SH-SY5Y (cell line): ENCODE measurements at regions not wholly inside any gene's neighbourhood (a gene's known extent, or its start where the extent isn't known, plus 50 kb on each side); places are given as distances from the start of the nearest gene placed in this dataset.
A peak's percentile ranks its signal among the peaks of the same experiment; 100 is the strongest.

Experiments used
- GATA2 ChIP-seq: IDR thresholded peaks from 2 replicates; pipeline ENCODE4 v1.6.1; 2011; ENCODE audit warnings: mild to moderate bottlenecking, low read depth, low read length
- GATA3 ChIP-seq: IDR thresholded peaks from 2 replicates; pipeline ENCODE4 v1.6.1; 2011; ENCODE audit warnings: low read depth, mild to moderate bottlenecking, low read length, moderate library complexity

DNA sequence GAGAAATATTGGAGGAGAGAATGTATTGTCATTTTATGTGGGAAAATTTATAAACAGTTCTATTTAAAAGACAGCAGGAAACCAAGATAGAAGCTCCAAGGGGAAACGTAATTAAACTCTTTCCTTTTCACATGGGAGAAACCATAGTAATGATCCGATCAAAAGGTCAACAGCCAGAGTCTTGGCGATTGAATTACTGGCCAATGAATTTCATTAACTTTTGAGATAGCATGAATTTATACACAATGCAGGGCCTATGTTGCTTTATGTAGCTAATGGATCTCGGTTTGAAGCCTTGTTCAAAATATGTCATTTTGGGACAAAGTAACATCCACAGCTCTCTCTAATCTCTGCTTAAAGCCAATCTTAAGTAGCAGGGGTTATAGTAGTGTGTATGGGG is 897.5 kb upstream of the NDST4 start:
- TF ChIP-seq GATA3 (no peak), GATA2 (no peak)

DNA sequence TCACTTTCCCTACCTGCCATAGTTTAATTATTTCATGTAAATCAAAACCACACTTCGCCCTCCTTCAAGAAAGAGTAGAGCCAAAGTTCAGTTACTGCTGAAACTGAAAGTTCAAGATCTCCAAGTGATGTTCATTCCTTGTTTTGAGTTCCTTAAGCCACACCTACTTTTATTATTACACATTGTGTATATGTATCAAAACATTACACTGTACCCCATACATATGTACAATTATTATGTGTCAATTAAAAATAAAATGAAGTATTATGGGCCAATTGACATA is 892.3 kb upstream of the NDST4 start:
- no peak for TF ChIP-seq GATA2
- no peak for TF ChIP-seq GATA3

DNA sequence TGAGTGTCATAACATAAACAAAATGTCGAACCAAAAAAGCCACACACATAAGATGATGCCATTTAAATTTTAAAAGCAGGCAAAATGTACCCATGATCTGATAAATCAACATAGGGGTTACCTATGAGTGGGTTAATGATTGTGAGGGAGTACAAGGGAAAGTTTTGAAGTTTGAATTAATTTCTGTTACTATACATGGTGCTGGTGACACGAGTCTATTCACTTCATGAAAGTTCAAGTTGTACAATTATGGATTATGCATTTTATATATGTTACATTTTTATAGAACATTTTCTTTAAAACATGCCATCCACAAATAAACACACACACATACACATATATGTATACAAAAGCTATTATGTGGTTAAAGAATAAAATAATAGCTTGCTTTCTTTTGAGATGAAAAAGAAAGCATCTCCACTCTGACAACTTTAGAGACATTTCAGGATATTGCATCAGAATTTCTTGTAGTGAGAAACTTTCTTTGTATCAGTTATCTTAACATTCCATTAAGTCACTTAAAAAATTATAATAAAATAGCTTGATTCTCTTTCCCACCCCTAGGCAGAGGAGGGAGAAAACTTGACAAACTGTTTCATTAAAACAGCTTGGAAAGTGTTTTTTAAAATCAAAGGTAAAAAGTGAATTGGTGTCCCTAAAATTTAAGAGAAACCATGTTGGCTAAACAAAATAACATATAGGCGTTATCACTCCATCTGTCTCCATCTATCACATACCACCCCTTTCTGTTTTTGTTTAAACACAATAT is 891.8 kb upstream of the NDST4 start:
- TF ChIP-seq GATA2 (no peak), GATA3 (no peak)

DNA sequence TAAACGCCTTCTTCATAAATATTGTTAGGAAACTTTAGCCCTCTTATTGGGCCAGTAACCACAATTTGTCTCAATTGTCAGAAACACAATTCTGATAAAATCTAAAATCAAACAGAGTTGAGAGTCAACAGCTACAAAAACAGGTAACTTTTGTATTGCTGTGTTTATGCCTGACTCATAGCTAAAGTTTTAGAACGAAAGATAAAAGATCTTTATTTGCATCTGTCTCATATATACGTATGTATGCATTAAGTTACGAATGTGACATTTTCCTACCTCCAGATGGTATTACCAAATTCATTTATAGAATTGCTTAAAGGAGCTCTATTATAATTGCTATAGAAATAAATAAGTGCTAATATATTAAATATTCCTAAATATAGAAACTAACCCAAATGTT is 887.9 kb upstream of the NDST4 start:
- TF ChIP-seq GATA3 (no peak), GATA2 (no peak)

DNA sequence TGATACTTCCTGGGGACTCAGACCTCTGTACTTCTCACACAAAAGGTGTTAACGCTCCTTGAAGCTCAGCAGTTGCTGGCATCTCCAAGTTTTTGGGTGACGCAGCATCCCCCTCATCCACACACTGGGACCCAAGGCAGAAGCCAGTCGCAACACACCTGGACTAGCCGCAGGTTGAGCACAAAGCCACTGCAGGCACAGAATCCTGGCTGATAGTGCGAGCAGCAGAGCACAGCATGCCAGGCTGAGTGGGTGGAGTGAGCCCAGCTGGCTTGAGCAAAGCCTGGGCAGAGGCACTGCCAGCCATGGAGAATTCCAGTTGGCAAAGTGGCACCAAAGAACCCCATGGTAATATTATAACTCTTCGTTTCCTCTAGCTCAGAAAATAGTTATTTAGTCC is 873.2 kb upstream of the NDST4 start:
- no peak for TF ChIP-seq GATA3
- TF ChIP-seq GATA2 = no peak

DNA sequence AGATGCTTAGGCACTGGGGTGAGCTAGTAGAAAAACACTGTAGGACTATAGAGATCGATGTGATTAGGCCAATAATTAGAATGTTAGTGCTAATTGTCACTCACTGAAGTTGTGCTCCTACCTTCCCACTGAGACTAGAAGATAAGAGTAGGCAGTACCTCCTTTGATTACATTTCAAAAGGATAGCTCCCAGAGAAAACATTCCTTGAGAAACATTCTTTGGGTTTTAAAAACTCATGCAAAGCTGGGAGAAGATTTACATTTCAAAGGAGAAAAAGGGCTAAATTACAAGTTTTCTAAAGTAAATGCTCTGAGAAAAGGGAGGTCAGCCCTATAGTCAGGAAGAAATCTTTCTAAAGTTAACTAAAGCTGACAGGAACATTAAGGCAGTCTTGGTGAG is 860.3 kb upstream of the NDST4 start:
- no peak for TF ChIP-seq GATA2
- TF ChIP-seq GATA3 = no peak

DNA sequence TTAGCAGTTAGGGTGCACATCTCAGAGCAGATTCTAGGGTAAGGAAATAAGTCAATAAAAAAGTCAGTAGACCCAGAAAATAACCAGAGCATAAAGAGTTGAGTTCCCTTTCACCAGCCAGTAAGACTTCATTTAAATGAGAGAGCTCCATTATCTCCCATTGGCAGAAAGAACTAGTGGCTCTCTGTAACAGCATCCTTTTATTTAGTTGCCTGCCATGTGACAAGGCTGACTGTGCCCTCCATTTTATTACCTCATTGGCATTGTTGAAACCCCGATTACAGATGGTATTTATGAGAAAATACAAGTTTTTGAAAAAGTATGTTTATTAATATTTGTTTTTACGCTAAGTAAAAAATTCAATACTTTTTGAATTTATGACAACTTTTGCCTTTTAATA is 859.5 kb upstream of the NDST4 start:
- TF ChIP-seq GATA3 = no peak
- no peak for TF ChIP-seq GATA2

DNA sequence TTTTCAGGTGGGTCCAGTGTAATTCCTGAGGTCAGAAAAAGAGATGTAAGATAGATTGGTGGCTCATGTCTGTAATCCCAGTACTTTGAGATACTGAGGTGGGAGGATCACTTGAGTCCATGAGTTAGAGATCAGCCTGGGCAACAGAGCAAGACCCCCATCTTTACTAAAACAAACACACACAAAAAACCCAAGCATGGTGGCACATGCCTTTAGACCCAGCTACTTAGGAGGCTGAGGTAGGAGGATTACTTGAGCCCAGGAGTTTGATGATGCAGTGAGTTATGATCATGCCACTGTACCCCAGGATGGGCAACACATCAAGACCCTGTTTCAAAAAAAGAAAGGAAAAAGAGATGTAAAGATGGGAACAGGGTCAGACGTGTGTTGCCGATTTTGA is 857.4 kb upstream of the NDST4 start:
- TF ChIP-seq GATA2 (no peak), GATA3 (no peak)

DNA sequence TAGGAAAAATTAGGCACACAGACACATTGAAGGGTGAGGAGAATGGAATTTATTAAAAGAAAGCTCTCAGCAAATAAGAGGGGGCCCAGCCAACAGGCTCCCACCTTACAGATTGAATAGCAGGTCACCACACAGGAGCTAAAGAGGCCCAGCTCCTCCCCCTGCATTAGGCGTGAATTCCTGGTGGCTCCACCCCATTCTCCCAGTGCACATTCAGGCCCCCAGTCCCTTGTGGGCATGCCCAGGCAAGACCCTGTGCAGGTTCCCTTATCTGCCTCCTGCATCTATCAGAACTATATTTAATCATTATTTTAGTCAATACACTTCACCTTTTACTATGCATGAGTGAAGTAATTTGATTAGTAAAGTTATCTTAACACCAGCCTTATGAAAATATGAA is 856.3 kb upstream of the NDST4 start:
- TF ChIP-seq GATA3 (no peak), GATA2 (no peak)

DNA sequence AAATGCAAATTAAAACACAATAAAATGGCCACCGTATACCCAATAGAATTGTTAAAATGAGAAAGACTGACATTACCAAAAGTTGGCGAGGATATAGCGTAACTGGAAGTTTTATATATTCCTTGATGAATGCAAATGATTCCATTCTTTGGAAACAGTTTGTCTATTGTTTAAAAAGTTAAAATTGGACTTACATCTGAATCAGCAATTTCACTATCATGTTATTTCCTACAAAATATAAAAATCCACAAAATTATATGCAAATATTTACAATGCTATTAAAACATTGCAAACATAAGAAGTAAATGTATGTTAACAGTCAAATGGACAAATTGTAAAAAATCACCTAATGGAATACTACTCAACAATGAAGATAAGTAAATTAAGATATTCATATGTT is 852.2 kb upstream of the NDST4 start:
- TF ChIP-seq GATA2 (no peak), GATA3 (no peak)

DNA sequence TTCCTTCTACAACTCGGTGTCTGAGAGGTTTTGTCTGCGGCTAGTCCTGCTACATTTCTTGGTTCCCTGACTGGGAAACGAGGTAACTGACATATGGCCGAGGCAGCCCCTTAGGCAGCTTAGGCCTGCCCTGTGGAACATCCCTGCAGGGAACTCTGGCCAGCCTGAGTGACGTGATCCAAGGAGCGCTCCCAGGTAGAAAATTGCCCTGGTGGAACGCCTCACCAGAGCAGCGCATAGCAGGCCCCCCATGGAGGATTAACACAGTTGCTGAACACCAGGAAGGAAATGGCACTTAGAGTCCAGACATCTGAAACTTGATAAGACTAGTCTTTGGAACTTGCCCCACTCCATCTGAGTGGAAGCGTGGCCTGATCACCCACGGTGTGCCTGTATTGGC is 837.4 kb upstream of the NDST4 start:
- TF ChIP-seq GATA3 = no peak
- no peak for TF ChIP-seq GATA2

DNA sequence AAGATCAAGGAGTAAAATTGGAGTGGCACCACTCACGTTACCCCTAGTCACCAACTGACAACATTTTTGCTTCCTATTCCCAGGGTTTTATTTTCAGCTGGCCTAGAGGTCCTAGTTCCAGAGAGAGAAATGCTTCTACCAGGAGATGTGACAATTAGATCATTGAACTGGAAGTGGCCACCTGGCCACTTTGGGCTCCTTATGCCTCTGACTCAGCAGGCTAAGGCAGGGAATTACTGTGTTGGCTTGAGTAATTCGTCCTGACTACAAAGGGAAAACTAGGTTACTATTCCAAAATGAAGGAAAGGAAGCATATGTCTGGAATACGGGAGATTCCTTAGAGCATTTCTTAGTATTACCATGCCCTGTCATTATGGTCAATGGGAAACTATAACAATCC is 831.6 kb upstream of the NDST4 start:
- TF ChIP-seq GATA3 (no peak), GATA2 (no peak)

DNA sequence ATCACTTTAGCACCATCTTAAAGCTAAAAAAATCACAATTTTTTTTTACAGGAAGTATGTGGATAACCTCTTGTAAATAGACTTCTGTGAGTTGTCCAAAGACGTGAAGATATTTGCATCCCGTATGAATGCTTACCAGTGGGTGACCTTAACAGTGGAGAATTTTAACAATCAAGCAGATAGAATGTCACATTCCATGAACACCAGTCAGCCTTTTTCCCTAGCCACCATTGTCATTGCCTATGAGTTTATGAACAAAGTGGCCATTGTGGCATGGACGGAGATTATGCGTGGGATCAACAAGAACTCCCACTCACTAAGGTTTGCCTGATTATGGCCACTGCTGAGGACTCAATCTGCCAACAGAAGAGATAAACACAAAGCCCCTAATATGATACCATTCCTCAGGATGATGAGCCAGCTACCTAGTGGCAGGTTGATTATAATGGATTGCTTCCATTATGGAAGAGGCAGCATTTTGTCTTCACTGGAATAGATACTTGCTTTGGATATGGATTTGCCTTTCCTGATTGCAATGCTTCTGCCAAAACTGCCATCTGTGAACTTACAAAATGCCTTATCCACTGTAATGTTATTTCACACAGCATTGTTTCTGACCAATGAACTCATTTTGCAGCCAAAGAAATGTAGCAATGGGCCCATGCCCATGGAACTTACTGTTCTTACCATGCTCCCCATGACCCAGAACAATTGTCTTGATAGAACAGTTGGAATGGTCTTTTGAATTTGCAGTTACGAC is 830.9 kb upstream of the NDST4 start:
- TF ChIP-seq GATA3 (no peak), GATA2 (no peak)

DNA sequence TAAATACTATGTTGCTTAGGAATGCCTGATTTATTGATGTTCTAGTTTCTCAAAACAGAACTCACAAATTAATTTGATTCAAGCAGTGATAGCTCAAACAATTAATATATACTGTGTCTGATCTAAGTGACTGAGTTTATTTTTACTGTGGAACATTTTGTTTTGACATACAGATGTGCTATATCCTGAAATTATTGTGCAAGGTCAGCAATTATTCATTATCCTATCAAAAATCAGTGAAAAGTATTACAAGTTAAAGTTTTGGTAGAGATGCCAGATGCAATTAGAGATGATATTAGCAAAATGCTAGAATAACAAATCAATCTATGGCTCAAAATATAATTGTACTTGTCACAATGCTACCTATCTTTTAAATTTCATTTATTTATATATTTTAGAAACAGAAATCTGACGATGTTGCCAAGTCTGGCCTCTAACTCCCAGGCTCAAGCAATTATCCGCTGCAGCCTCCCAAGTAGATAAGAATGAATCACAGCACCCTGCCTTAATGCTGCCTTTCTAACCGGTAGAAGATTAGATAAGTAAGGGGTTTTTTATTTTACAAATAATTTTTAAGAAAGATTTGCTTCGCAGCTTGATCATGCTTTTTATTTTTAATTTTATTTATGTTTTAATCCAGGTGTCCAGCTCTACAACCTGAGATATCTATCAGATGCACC is 825.5 kb upstream of the NDST4 start:
- TF ChIP-seq GATA2 (peak; percentile 69), GATA3 (no peak)

DNA sequence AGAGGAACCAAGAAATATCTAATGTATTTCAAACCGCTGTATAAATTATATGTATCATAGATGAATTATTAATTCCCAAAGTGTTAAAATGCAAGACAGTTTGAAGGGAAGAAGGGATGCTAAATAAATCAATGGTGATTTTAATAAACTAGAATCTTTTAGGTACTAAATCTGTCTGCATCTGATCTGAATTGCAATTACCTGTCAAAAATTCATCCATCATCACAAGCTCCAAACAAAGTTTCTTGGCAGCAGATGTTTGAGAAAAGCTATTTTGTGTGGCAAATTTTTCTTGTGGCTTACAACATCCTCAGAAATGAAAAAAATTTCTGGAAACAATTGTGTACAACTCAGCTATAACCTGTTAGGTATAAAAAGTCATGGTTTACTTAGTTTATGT is 816.0 kb upstream of the NDST4 start:
- no peak for TF ChIP-seq GATA2
- no peak for TF ChIP-seq GATA3
